ENCODE measurements at regions not wholly inside any gene's neighbourhood (a gene's known extent, or its start where the extent isn't known, plus 50 kb on each side); places are given as distances from the start of the nearest gene placed in this dataset.
"Not testable (repeated sequence)": the region's sequence is repeated elsewhere in the genome, so short reads cannot be mapped to it uniquely, and the experiment has no call there.

- Histone ChIP-seq H3K27me3 (ENCODE audit: control insufficient read depth in 4 of 4, insufficient read depth in 4 of 4, low read length in 3 of 4) (no peaks in the 10 kb centered on the region), H3K4me3 (ENCODE audit: low read depth in 1 of 3, low read length in 3 of 3) (no peak overlapping the region), H3K4me1 (ENCODE audit: control insufficient read depth in 4 of 4, insufficient read depth in 4 of 4, low read length in 3 of 4) (no peaks in the 10 kb centered on the region), H3K9ac (ENCODE audit: low read depth in 1 of 2, low read length in 2 of 2) (no peak overlapping the region), H3K36me3 (ENCODE audit: control insufficient read depth in 4 of 4, insufficient read depth in 3 of 4, low read depth in 1 of 4, low read length in 3 of 4) (no peaks in the 10 kb centered on the region), H3K9me3 (ENCODE audit: control insufficient read depth in 4 of 4, low read length in 3 of 4) (no peaks in the 10 kb centered on the region), H3K27ac (ENCODE audit: low read depth in 1 of 2, low read length in 2 of 2) (no peak overlapping the region)
- no peak for DNase-seq (ENCODE audit: low spot score)
- WGBS, result 26% methylated on average over 5 of the region's 5 CpGs
- no peak for TF ChIP-seq FOXA2 (IDR thresholded peaks at IDR 0.05)
- TF ChIP-seq RAD21 (IDR thresholded peaks at IDR 0.05), result peak; percentile 55 to 59
Observed at GRCh38 chr5:97297063-97297703, 114.1 kb upstream of the RIOK2 start.

GRCh38 chr5:97297704-97298091 is 114.7 kb upstream of the RIOK2 start:
- Histone ChIP-seq H3K36me3 (ENCODE audit: control insufficient read depth in 4 of 4, insufficient read depth in 3 of 4, low read depth in 1 of 4, low read length in 3 of 4) (no peaks in the 10 kb centered on the region), H3K9ac (ENCODE audit: low read depth in 1 of 2, low read length in 2 of 2) (no peak overlapping the region), H3K27me3 (ENCODE audit: control insufficient read depth in 4 of 4, insufficient read depth in 4 of 4, low read length in 3 of 4) (no peaks in the 10 kb centered on the region), H3K9me3 (ENCODE audit: control insufficient read depth in 4 of 4, low read length in 3 of 4) (no peaks in the 10 kb centered on the region), H3K27ac (ENCODE audit: low read depth in 1 of 2, low read length in 2 of 2) (no peak overlapping the region), H3K4me1 (ENCODE audit: control insufficient read depth in 4 of 4, insufficient read depth in 4 of 4, low read length in 3 of 4) (no peaks in the 10 kb centered on the region), H3K4me3 (ENCODE audit: low read depth in 1 of 3, low read length in 3 of 3) (no peak overlapping the region)
- no peak for TF ChIP-seq SP1 (IDR thresholded peaks at IDR 0.05)
- no peak for TF ChIP-seq JUND (IDR thresholded peaks at IDR 0.05)
- DNase-seq (ENCODE audit: low spot score), result no peak

- not testable (repeated sequence) for H3K36me3 ChIP-seq (ENCODE audit: control insufficient read depth in 4 of 4, insufficient read depth in 3 of 4, low read depth in 1 of 4, low read length in 3 of 4); H3K4me3 ChIP-seq (ENCODE audit: low read depth in 1 of 3, low read length in 3 of 3); H3K9me3 ChIP-seq (ENCODE audit: control insufficient read depth in 4 of 4, low read length in 3 of 4); H3K27ac ChIP-seq (ENCODE audit: low read depth in 1 of 2, low read length in 2 of 2); H3K9ac ChIP-seq (ENCODE audit: low read depth in 1 of 2, low read length in 2 of 2); DNase-seq (ENCODE audit: low spot score); H3K4me1 ChIP-seq (ENCODE audit: control insufficient read depth in 4 of 4, insufficient read depth in 4 of 4, low read length in 3 of 4); H3K27me3 ChIP-seq (ENCODE audit: control insufficient read depth in 4 of 4, insufficient read depth in 4 of 4, low read length in 3 of 4)
- WGBS, result 95% methylated on average over 16 of the region's 16 CpGs
Observed at GRCh38 chr5:97301181-97301580, 118.1 kb upstream of the RIOK2 start.

GRCh38 chr5:97338729-97339128 is 155.7 kb upstream of the RIOK2 start:
- 95% methylated on average over 1 of the region's 1 CpG for WGBS

GRCh38 chr5:97355775-97356174 is 172.7 kb upstream of the RIOK2 start:
- no peak for DNase-seq (ENCODE audit: low spot score)
- WGBS, result 75% methylated on average over 4 of the region's 4 CpGs
- Histone ChIP-seq H3K4me3 (ENCODE audit: low read depth in 1 of 3, low read length in 3 of 3) (no peak overlapping the region), H3K4me1 (ENCODE audit: control insufficient read depth in 4 of 4, insufficient read depth in 4 of 4, low read length in 3 of 4) (no peaks in the 10 kb centered on the region), H3K27me3 (ENCODE audit: control insufficient read depth in 4 of 4, insufficient read depth in 4 of 4, low read length in 3 of 4) (no peaks in the 10 kb centered on the region), H3K9ac (ENCODE audit: low read depth in 1 of 2, low read length in 2 of 2) (no peak overlapping the region), H3K36me3 (ENCODE audit: control insufficient read depth in 4 of 4, insufficient read depth in 3 of 4, low read depth in 1 of 4, low read length in 3 of 4) (no peaks in the 10 kb centered on the region), H3K27ac (ENCODE audit: low read depth in 1 of 2, low read length in 2 of 2) (no peak overlapping the region), H3K9me3 (ENCODE audit: control insufficient read depth in 4 of 4, low read length in 3 of 4) (peaks cover 0 to 7% (median 0%) of the 10 kb centered on the region in 4 donors)
- TF ChIP-seq GABPA (IDR thresholded peaks at IDR 0.05 in 1 of 2, conservative IDR thresholded peaks at IDR 0.05 in 1 of 2) (no peak), HNF4G (IDR thresholded peaks at IDR 0.05) (no peak), YY1 (IDR thresholded peaks at IDR 0.05) (no peak), RAD21 (IDR thresholded peaks at IDR 0.05) (no peak), ATF3 (IDR thresholded peaks at IDR 0.05) (no peak), MAX (IDR thresholded peaks at IDR 0.05) (no peak), EGR1 (IDR thresholded peaks at IDR 0.05; ENCODE audit: low read depth in 2 of 2) (no peak)

More at GRCh38 chr5:97338729-97339128, 155.7 kb upstream of the RIOK2 start:
- H3K9ac ChIP-seq (ENCODE audit: low read depth in 1 of 2, low read length in 2 of 2), result no peak overlapping the region
- no peak overlapping the region for H3K4me3 ChIP-seq (ENCODE audit: low read depth in 1 of 3, low read length in 3 of 3)
- no peaks in the 10 kb centered on the region for H3K4me1 ChIP-seq (ENCODE audit: control insufficient read depth in 4 of 4, insufficient read depth in 4 of 4, low read length in 3 of 4)
- no peaks in the 10 kb centered on the region for H3K27me3 ChIP-seq (ENCODE audit: control insufficient read depth in 4 of 4, insufficient read depth in 4 of 4, low read length in 3 of 4)
- H3K27ac ChIP-seq (ENCODE audit: low read depth in 1 of 2, low read length in 2 of 2), result no peak overlapping the region
- DNase-seq (ENCODE audit: low spot score), result no peak
- TF ChIP-seq GABPA (IDR thresholded peaks at IDR 0.05 in 1 of 2, conservative IDR thresholded peaks at IDR 0.05 in 1 of 2) (no peak), SP1 (IDR thresholded peaks at IDR 0.05) (no peak)
- peaks cover 0 to 7% (median 1%) of the 10 kb centered on the region in 4 donors for H3K9me3 ChIP-seq (ENCODE audit: control insufficient read depth in 4 of 4, low read length in 3 of 4)
- H3K36me3 ChIP-seq (ENCODE audit: control insufficient read depth in 4 of 4, insufficient read depth in 3 of 4, low read depth in 1 of 4, low read length in 3 of 4), result no peaks in the 10 kb centered on the region

Measured in liver (tissue), 7 donors.